Hepatocyte (in vitro differentiated cells): ENCODE measurements at regions not wholly inside any gene's neighbourhood (a gene's known extent, or its start where the extent isn't known, plus 50 kb on each side); places are given as distances from the start of the nearest gene placed in this dataset.

Experiments
- CTCF ChIP-seq: fragments of 200-600 bp; sonication (generic); IDR thresholded peaks from 2 replicates; pipeline ENCODE4 v1.5.1; 2016; ENCODE audit warnings: antibody characterized with exemption, mild to moderate bottlenecking; ENCODE audit not compliant: poor library complexity
- EZH2 ChIP-seq: fragments of 200-600 bp; sonication (generic); IDR thresholded peaks from 2 replicates; pipeline ENCODE4 v1.6.1; 2016; ENCODE audit warnings: antibody characterized with exemption, mild to moderate bottlenecking, borderline replicate concordance

- TF ChIP-seq CTCF (no peak), EZH2 (no peak)
Observed at GRCh38 chr4:171714791-171715454, 98.3 kb upstream of the GALNTL6 start.
